Activated naive CD4-positive, alpha-beta T cell treated with anti-CD3 and anti-CD28 coated beads for 36 hours (primary cell): ENCODE measurements at regions not wholly inside any gene's neighbourhood (a gene's known extent, or its start where the extent isn't known, plus 50 kb on each side); places are given as distances from the start of the nearest gene placed in this dataset.

ENCODE experiments used
- CTCF ChIA-PET: fragments of 350-600 bp; sonication (Branson Sonifier 250); formaldehyde crosslinking; loops from one replicate; lab custom pipeline; 2021; ENCODE audit warnings: antibody characterized with exemption; lab: Charles Lee
- DNase-seq: peaks from one replicate; pipeline ENCODE4 v3.0.0-alpha.2; 2020
- H3K27ac Mint-ChIP-seq: one replicate; pipeline ENCODE4 v1.8.0; 2021; ENCODE audit warnings: mild to moderate bottlenecking, mixed read lengths
- H3K27me3 Mint-ChIP-seq: one replicate; pipeline ENCODE4 v1.8.0; 2021; ENCODE audit warnings: low read depth, mixed read lengths
- H3K36me3 Mint-ChIP-seq: one replicate; pipeline ENCODE4 v1.8.0; 2021; ENCODE audit warnings: low read depth, mixed read lengths
- H3K4me1 Mint-ChIP-seq: one replicate; pipeline ENCODE4 v1.8.0; 2021; ENCODE audit warnings: low read depth, mixed read lengths
- H3K4me3 Mint-ChIP-seq: one replicate; pipeline ENCODE4 v1.8.0; 2021; ENCODE audit warnings: mild to moderate bottlenecking, moderate library complexity, mixed read lengths
- H3K9me3 Mint-ChIP-seq: one replicate; pipeline ENCODE4 v1.8.0; 2021; ENCODE audit warnings: mixed read lengths
- intact Hi-C: fragments of 100-400 bp; cut with micrococcal nuclease; formaldehyde crosslinking; loops from one replicate; pipeline ENCODE4 v1.15.1; 2023

GRCh38 chr17:69639096-69639495 lies 224.6 kb downstream of the MAP2K6 start:
- intact Hi-C loops: no loop called here
- Mint-ChIP-seq H3K4me1 (no peaks in the 10 kb centered on the region), H3K27me3 (no peaks in the 10 kb centered on the region), H3K27ac (no peak overlapping the region), H3K4me3 (no peak overlapping the region), H3K9me3 (no peaks in the 10 kb centered on the region), H3K36me3 (no peaks in the 10 kb centered on the region)
- CTCF ChIA-PET: no interaction called here
- no peak for DNase-seq

DNA sequence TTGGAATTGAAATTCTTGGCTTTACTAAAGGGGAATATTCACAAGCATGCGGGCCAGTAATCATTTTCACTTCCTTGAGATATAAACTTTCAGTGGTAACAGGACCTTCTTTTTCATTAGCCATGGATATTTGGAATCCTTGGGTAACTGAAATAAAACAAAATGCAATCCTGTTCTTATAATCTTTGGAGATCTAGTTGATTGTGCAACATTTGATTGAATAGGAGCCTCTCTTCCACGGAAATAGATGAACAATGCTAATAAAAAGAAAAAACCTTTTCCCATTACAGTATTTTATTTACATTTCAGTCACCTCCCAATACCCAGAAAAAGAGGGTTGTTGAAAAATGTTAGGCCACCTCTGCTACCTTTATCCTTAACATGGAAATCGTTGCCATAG lies 225.6 kb downstream of the MAP2K6 start:
- intact Hi-C loops: no loop called here
- H3K4me1 Mint-ChIP-seq: no peaks in the 10 kb centered on the region
- H3K4me3 Mint-ChIP-seq: no peak overlapping the region
- no peak overlapping the region for H3K27ac Mint-ChIP-seq
- H3K27me3 Mint-ChIP-seq: no peaks in the 10 kb centered on the region
- CTCF ChIA-PET: no interaction called here
- DNase-seq: no peak
- no peaks in the 10 kb centered on the region for H3K36me3 Mint-ChIP-seq
- no peaks in the 10 kb centered on the region for H3K9me3 Mint-ChIP-seq

DNA sequence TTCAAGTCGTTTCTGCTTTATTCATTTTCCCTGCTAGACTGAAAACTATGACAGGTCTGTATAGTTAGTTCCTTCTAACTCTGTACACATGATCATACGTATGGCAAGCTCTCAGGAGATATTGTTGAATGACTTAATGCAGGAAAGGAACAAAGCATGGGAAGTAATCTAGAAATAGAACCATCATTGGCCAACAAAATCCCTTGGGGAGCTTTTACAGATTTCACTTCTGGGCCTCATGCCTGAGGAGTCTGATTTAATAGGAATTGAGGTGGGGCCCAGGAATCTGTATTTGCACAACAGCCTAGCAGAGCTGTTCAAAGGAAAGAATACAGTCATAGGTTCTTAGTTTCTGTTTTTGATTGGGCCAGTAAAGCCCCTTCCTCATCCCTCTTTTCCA lies 229.2 kb downstream of the MAP2K6 start:
- intact Hi-C loops: no loop called here
- CTCF ChIA-PET: no interaction called here
- H3K27me3 Mint-ChIP-seq: no peaks in the 10 kb centered on the region

DNA sequence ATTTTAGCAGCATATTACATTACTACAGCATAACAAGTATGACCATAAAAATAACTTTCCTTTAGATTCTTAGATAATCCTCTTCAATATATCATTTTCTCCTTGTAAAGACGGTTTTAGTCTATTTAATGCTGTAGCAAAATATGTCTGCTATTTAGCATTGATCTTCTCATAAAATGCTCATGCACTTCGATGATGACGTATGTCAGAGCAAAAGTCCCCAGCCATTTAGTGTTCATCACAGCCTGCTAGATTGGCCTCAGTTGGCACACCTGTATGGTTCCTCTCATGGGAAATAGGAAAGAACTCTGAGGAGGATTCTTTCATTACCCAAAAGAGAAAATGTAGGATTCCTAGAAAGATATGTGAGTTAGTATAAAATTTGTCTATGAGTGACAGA lies 232.2 kb downstream of the MAP2K6 start:
- Mint-ChIP-seq H3K27me3 (no peaks in the 10 kb centered on the region), H3K4me3 (no peak overlapping the region), H3K9me3 (peaks cover 5% of the 10 kb centered on the region), H3K27ac (no peak overlapping the region), H3K4me1 (no peaks in the 10 kb centered on the region), H3K36me3 (no peaks in the 10 kb centered on the region)
- CTCF ChIA-PET: no interaction called here
- intact Hi-C loops: no loop called here
- no peak for DNase-seq

More for the DNA sequence above, 229.2 kb downstream of the MAP2K6 start:
- H3K4me1 Mint-ChIP-seq: no peaks in the 10 kb centered on the region
- DNase-seq: no peak
- no peak overlapping the region for H3K4me3 Mint-ChIP-seq
- no peak overlapping the region for H3K27ac Mint-ChIP-seq
- peaks cover 4% of the 10 kb centered on the region for H3K9me3 Mint-ChIP-seq
- no peaks in the 10 kb centered on the region for H3K36me3 Mint-ChIP-seq

DNA sequence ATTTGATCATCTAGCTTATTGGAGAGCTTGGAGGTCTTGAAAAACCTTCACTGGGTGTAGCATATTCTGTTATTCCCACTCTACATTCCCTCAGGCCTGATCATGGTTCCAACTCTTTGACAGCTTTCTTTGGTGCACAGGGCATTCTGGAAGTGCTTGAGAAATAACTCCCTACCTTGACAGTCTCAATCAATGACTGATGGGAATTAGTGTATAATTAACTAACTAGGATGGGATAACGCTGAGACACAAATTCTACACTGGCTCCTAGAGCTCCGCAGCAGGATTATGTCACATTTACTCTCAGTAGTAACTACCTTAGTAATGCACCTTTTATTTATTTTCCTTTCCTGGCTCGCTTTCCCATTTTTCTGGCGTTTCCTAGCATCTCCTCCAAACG lies 236.4 kb downstream of the MAP2K6 start:
- CTCF ChIA-PET: no interaction called here

GRCh38 chr17:69651921-69652320 lies 237.4 kb downstream of the MAP2K6 start:
- DNase-seq: no peak
- CTCF ChIA-PET: no interaction called here
- H3K4me3 Mint-ChIP-seq: no peak overlapping the region
- H3K4me1 Mint-ChIP-seq: no peaks in the 10 kb centered on the region
- H3K36me3 Mint-ChIP-seq: no peaks in the 10 kb centered on the region
- intact Hi-C loops: no loop called here
- no peak overlapping the region for H3K27ac Mint-ChIP-seq
- peaks cover 8% of the 10 kb centered on the region for H3K9me3 Mint-ChIP-seq
- peaks cover 2% of the 10 kb centered on the region for H3K27me3 Mint-ChIP-seq

More for the DNA sequence above, 236.4 kb downstream of the MAP2K6 start:
- Mint-ChIP-seq H3K27me3 (peaks cover 2% of the 10 kb centered on the region), H3K4me3 (no peak overlapping the region), H3K9me3 (peaks cover 8% of the 10 kb centered on the region), H3K36me3 (no peaks in the 10 kb centered on the region), H3K4me1 (no peaks in the 10 kb centered on the region), H3K27ac (no peak overlapping the region)
- DNase-seq: no peak
- intact Hi-C loops: no loop called here

GRCh38 chr17:69654981-69655855 lies 240.7 kb downstream of the MAP2K6 start:
- DNase-seq: no peak
- Mint-ChIP-seq H3K27ac (no peak overlapping the region), H3K36me3 (no peaks in the 10 kb centered on the region), H3K9me3 (peaks cover 2% of the 10 kb centered on the region), H3K4me1 (no peaks in the 10 kb centered on the region), H3K4me3 (no peak overlapping the region), H3K27me3 (peaks cover 5% of the 10 kb centered on the region)
- CTCF ChIA-PET: no interaction called here
- intact Hi-C loops: no loop called here

DNA sequence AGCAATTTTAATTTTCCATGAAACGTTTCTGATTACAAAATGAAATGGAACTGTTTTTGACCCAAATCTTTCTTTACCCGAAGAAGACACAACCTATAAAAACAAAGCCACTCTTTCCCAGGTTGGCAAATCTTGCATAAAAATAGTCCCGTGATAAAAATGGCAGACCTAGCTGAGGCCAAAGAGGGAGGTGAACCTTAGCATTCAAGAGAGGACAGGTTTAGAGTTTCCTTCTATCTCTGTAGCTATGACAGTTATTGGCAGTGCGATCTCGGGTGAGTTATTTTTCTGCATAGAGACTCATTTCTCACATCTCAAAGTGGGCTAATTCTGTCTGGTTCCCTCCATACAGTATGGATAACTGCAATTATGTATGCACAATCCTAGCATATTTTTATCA lies 241.4 kb downstream of the MAP2K6 start:
- no peak for DNase-seq
- no peaks in the 10 kb centered on the region for H3K4me1 Mint-ChIP-seq
- no peaks in the 10 kb centered on the region for H3K36me3 Mint-ChIP-seq
- CTCF ChIA-PET: no interaction called here
- intact Hi-C loops: no loop called here
- peaks cover 2% of the 10 kb centered on the region for H3K9me3 Mint-ChIP-seq
- H3K27me3 Mint-ChIP-seq: peaks cover 5% of the 10 kb centered on the region
- H3K27ac Mint-ChIP-seq: no peak overlapping the region
- H3K4me3 Mint-ChIP-seq: no peak overlapping the region

- Mint-ChIP-seq H3K9me3 (no peaks in the 10 kb centered on the region), H3K27me3 (peaks cover 2% of the 10 kb centered on the region), H3K36me3 (no peaks in the 10 kb centered on the region), H3K4me3 (no peak overlapping the region), H3K27ac (no peak overlapping the region), H3K4me1 (no peaks in the 10 kb centered on the region)
- CTCF ChIA-PET: no interaction called here
- intact Hi-C loops: no loop called here
- DNase-seq: no peak
These were observed 255.1 kb downstream of the MAP2K6 start for GRCh38 chr17:69669441-69670178.

DNA sequence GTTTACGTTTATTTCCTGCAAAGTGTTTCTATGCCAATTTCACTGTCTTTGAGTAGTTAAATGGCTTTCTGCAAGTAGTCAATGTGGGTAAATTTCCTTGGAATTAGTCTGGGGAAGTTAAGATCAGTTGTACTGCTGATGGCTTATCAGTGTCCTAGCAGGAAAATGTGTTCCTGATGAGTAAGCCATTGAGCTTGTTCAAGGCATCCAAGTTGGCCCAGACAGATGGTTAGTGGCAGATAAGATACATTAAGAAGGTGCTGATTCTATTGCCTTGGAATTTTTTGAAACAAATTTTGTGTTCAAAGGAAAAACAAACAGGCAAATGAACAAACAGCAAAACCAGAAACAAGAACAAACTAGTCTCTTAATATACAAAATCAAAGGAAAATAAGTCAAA lies 258.4 kb downstream of the MAP2K6 start:
- no peaks in the 10 kb centered on the region for H3K36me3 Mint-ChIP-seq
- no peaks in the 10 kb centered on the region for H3K9me3 Mint-ChIP-seq
- DNase-seq: no peak
- no peak overlapping the region for H3K27ac Mint-ChIP-seq
- H3K4me3 Mint-ChIP-seq: no peak overlapping the region
- no peaks in the 10 kb centered on the region for H3K4me1 Mint-ChIP-seq
- H3K27me3 Mint-ChIP-seq: peaks cover 2% of the 10 kb centered on the region
- CTCF ChIA-PET: no interaction called here
- intact Hi-C loops: no loop called here

- CTCF ChIA-PET: no interaction called here
- H3K27ac Mint-ChIP-seq: no peak overlapping the region
- peaks cover 3% of the 10 kb centered on the region for H3K9me3 Mint-ChIP-seq
- DNase-seq: no peak
- no peaks in the 10 kb centered on the region for H3K27me3 Mint-ChIP-seq
- intact Hi-C loops: no loop called here
- no peaks in the 10 kb centered on the region for H3K36me3 Mint-ChIP-seq
- no peaks in the 10 kb centered on the region for H3K4me1 Mint-ChIP-seq
- H3K4me3 Mint-ChIP-seq: no peak overlapping the region
These were observed 262.6 kb downstream of the MAP2K6 start for GRCh38 chr17:69677130-69677529.

GRCh38 chr17:69678206-69678605 lies 263.7 kb downstream of the MAP2K6 start:
- DNase-seq: no peak
- no peaks in the 10 kb centered on the region for H3K4me1 Mint-ChIP-seq
- H3K4me3 Mint-ChIP-seq: no peak overlapping the region
- intact Hi-C loops: no loop called here
- H3K27me3 Mint-ChIP-seq: no peaks in the 10 kb centered on the region
- CTCF ChIA-PET: no interaction called here
- no peaks in the 10 kb centered on the region for H3K36me3 Mint-ChIP-seq
- H3K27ac Mint-ChIP-seq: no peak overlapping the region
- peaks cover 4% of the 10 kb centered on the region for H3K9me3 Mint-ChIP-seq

DNA sequence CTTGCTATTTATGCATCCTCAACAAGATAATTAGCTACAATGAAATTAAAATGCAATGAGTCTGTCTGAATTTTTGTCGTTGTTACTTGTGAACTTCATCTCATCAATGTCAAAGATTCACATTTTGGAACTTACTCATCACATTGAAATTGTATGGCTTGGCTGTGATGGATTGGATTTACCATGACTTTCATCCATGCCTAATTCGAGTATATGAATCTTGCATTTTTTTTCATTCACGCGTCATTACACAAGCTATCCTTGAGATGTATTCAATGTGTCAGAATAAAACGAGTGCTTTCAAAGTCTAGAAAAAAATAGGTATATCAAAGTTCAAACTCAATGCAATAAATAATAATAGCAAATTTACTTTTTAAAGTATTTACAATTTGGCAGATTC lies 265.3 kb downstream of the MAP2K6 start:
- Mint-ChIP-seq H3K4me1 (no peaks in the 10 kb centered on the region), H3K36me3 (no peaks in the 10 kb centered on the region), H3K9me3 (peaks cover 4% of the 10 kb centered on the region), H3K4me3 (no peak overlapping the region), H3K27ac (no peak overlapping the region), H3K27me3 (no peaks in the 10 kb centered on the region)
- DNase-seq: no peak
- intact Hi-C loops: no loop called here
- CTCF ChIA-PET: no interaction called here
